HEK293T (cell line): ENCODE measurements at regions not wholly inside any gene's neighbourhood (a gene's known extent, or its start where the extent isn't known, plus 50 kb on each side); places are given as distances from the start of the nearest gene placed in this dataset.

Source experiments
- BHLHE40 ChIP-seq: fragments of 450-650 bp; IDR thresholded peaks from 2 replicates; pipeline ENCODE4 v1.6.1; 2016; ENCODE audit warnings: mild to moderate bottlenecking, moderate library complexity, borderline replicate concordance
- ELF4 ChIP-seq: fragments of 450-650 bp; IDR thresholded peaks from 2 replicates; pipeline ENCODE4 v1.6.1; 2017; ENCODE audit warnings: antibody characterized with exemption
- FOXA1 ChIP-seq: fragments of 450-650 bp; IDR thresholded peaks from 2 replicates; pipeline ENCODE4 v1.6.1; 2016; ENCODE audit warnings: mild to moderate bottlenecking
- FOXM1 ChIP-seq: fragments of 450-650 bp; IDR thresholded peaks from 2 replicates; pipeline ENCODE4 v1.6.1; 2017; ENCODE audit warnings: mild to moderate bottlenecking, borderline replicate concordance
- NFRKB ChIP-seq: fragments of 450-650 bp; IDR thresholded peaks from 2 replicates; pipeline ENCODE4 v1.6.1; 2016; ENCODE audit warnings: mild to moderate bottlenecking, moderate library complexity

GRCh38 chr4:171035909-171036308, 777.3 kb upstream of the GALNTL6 start:
- TF ChIP-seq FOXA1, result no peak
- no peak for TF ChIP-seq BHLHE40
- TF ChIP-seq ELF4, result no peak
- no peak for TF ChIP-seq NFRKB
- TF ChIP-seq FOXM1, result no peak
